ENCODE measurements at regions not wholly inside any gene's neighbourhood (a gene's known extent, or its start where the extent isn't known, plus 50 kb on each side); places are given as distances from the start of the nearest gene placed in this dataset.

DNA sequence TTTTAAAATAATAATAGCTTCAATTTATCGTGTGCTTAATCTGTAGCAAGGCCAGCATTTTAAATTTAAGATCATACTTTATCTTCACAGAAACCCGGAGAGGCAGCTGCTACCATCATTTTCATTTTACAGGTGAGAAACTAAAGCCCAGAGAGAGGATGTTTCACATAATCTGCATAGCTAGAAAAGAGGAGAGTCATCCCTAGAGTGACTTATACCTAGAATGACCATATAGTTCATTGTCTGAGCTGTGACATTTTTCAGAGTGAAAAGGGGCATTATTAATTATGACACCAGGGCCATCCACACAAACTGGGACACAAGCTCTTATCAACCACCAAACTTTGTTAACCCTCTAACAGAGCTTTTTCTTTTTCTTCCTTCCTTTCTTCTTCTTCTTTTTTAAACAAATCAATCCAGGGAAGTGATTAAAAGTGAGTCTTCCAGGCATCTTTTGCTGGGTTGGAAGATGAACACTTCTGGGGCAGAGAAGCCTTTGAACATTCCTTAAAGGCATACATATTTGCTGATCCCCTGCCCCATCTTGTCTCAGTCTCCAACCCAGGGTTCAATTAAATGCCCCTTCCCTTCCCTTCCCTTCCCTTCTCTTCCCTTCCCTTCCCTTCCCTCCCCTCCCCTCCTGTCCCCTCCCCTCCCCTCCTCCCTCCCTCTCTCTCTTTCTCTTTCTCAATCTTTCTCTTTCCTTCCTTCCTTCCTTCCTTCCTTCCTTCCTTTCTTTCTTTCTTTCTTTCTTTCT, 272.5 kb upstream of the JAG1 start (continued):
- TF ChIP-seq ZNF263 (CRISPR knock-in tag; IDR thresholded peaks at IDR 0.05; ENCODE audit: low read depth) = no peak
- no peak for TF ChIP-seq ZBTB21 (CRISPR knock-in tag; IDR thresholded peaks at IDR 0.05; ENCODE audit: borderline replicate concordance)
- no peak for TF ChIP-seq OVOL2 (CRISPR knock-in tag; IDR thresholded peaks at IDR 0.05; ENCODE audit: borderline replicate concordance)

DNA sequence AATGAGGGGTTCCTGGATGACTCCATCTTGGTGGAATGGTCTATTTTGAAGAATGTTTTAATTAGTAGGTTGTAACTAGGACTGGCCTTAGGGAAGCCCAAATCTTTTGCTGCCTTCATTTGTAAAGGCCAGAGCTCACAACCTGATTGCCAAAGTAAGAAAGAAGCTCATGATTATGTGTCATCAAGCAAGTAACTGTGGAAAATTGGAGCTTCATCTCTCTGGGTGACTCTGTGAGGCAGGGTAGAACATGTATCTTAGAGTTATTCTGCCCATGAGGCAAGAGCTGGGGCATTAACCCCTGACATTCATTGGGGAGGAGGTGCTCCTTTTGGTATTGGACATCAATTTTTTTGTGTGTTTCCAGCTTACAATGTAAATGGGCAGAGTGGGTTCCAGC, 273.9 kb upstream of the JAG1 start:
- ATAC-seq = no peak

More for the DNA sequence above, 273.9 kb upstream of the JAG1 start:
- POLR2A ChIA-PET = no interaction called here
- no peak for DNase-seq (ENCODE audit: low spot score)
- CTCF ChIA-PET = no interaction called here
- Mint-ChIP-seq H3K9me3 (no peaks in the 10 kb centered on the region), H3K27ac (no peak overlapping the region), H3K4me3 (no peak overlapping the region), H3K27me3 (ENCODE audit: low read depth) (no peaks in the 10 kb centered on the region), H3K36me3 (no peaks in the 10 kb centered on the region), H3K4me1 (peaks cover 23% of the 10 kb centered on the region)
- TF ChIP-seq, protein P1, sequence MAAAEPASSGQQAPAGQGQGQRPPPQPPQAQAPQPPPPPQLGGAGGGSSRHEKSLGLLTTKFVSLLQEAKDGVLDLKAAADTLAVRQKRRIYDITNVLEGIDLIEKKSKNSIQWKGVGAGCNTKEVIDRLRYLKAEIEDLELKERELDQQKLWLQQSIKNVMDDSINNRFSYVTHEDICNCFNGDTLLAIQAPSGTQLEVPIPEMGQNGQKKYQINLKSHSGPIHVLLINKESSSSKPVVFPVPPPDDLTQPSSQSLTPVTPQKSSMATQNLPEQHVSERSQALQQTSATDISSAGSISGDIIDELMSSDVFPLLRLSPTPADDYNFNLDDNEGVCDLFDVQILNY (CRISPR knock-in tag; IDR thresholded peaks at IDR 0.05) = no peak
- TF ChIP-seq NFE2L1 (CRISPR knock-in tag; IDR thresholded peaks at IDR 0.05) = no peak
- no peak for TF ChIP-seq RORB (CRISPR knock-in tag; IDR thresholded peaks at IDR 0.05)
- no peak for TF ChIP-seq GTF2I (CRISPR knock-in tag; conservative IDR thresholded peaks at IDR 0.05)
- TF ChIP-seq, protein P2, sequence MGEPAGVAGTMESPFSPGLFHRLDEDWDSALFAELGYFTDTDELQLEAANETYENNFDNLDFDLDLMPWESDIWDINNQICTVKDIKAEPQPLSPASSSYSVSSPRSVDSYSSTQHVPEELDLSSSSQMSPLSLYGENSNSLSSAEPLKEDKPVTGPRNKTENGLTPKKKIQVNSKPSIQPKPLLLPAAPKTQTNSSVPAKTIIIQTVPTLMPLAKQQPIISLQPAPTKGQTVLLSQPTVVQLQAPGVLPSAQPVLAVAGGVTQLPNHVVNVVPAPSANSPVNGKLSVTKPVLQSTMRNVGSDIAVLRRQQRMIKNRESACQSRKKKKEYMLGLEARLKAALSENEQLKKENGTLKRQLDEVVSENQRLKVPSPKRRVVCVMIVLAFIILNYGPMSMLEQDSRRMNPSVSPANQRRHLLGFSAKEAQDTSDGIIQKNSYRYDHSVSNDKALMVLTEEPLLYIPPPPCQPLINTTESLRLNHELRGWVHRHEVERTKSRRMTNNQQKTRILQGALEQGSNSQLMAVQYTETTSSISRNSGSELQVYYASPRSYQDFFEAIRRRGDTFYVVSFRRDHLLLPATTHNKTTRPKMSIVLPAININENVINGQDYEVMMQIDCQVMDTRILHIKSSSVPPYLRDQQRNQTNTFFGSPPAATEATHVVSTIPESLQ (CRISPR knock-in tag; IDR thresholded peaks at IDR 0.05) = no peak
- TF ChIP-seq FOXP1 (CRISPR knock-in tag; IDR thresholded peaks at IDR 0.05; ENCODE audit: borderline replicate concordance) = no peak
- no peak for TF ChIP-seq ZNF232 (CRISPR knock-in tag; IDR thresholded peaks at IDR 0.05)
- no peak for TF ChIP-seq PRRX2 (CRISPR knock-in tag; IDR thresholded peaks at IDR 0.05)
- no peak for TF ChIP-seq NR3C1 (CRISPR knock-in tag; conservative IDR thresholded peaks at IDR 0.05; ENCODE audit: low read depth)
- TF ChIP-seq, protein P3, sequence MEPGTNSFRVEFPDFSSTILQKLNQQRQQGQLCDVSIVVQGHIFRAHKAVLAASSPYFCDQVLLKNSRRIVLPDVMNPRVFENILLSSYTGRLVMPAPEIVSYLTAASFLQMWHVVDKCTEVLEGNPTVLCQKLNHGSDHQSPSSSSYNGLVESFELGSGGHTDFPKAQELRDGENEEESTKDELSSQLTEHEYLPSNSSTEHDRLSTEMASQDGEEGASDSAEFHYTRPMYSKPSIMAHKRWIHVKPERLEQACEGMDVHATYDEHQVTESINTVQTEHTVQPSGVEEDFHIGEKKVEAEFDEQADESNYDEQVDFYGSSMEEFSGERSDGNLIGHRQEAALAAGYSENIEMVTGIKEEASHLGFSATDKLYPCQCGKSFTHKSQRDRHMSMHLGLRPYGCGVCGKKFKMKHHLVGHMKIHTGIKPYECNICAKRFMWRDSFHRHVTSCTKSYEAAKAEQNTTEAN (CRISPR knock-in tag; IDR thresholded peaks at IDR 0.05) = no peak
- TF ChIP-seq ZNF671 (CRISPR knock-in tag; IDR thresholded peaks at IDR 0.05) = no peak
- TF ChIP-seq ELF4 (CRISPR knock-in tag; IDR thresholded peaks at IDR 0.05; ENCODE audit: low read depth) = no peak
- TF ChIP-seq, protein P4, sequence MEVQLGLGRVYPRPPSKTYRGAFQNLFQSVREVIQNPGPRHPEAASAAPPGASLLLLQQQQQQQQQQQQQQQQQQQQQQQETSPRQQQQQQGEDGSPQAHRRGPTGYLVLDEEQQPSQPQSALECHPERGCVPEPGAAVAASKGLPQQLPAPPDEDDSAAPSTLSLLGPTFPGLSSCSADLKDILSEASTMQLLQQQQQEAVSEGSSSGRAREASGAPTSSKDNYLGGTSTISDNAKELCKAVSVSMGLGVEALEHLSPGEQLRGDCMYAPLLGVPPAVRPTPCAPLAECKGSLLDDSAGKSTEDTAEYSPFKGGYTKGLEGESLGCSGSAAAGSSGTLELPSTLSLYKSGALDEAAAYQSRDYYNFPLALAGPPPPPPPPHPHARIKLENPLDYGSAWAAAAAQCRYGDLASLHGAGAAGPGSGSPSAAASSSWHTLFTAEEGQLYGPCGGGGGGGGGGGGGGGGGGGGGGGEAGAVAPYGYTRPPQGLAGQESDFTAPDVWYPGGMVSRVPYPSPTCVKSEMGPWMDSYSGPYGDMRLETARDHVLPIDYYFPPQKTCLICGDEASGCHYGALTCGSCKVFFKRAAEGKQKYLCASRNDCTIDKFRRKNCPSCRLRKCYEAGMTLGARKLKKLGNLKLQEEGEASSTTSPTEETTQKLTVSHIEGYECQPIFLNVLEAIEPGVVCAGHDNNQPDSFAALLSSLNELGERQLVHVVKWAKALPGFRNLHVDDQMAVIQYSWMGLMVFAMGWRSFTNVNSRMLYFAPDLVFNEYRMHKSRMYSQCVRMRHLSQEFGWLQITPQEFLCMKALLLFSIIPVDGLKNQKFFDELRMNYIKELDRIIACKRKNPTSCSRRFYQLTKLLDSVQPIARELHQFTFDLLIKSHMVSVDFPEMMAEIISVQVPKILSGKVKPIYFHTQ (CRISPR knock-in tag; IDR thresholded peaks at IDR 0.05) = no peak
- TF ChIP-seq, protein P5, sequence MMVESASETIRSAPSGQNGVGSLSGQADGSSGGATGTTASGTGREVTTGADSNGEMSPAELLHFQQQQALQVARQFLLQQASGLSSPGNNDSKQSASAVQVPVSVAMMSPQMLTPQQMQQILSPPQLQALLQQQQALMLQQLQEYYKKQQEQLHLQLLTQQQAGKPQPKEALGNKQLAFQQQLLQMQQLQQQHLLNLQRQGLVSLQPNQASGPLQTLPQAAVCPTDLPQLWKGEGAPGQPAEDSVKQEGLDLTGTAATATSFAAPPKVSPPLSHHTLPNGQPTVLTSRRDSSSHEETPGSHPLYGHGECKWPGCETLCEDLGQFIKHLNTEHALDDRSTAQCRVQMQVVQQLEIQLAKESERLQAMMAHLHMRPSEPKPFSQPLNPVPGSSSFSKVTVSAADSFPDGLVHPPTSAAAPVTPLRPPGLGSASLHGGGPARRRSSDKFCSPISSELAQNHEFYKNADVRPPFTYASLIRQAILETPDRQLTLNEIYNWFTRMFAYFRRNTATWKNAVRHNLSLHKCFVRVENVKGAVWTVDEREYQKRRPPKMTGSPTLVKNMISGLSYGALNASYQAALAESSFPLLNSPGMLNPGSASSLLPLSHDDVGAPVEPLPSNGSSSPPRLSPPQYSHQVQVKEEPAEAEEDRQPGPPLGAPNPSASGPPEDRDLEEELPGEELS (CRISPR knock-in tag; IDR thresholded peaks at IDR 0.05) = no peak
- no peak for TF ChIP-seq FOXK1 (CRISPR knock-in tag; IDR thresholded peaks at IDR 0.05)
- TF ChIP-seq ZNF138 (CRISPR knock-in tag; conservative IDR thresholded peaks at IDR 0.05) = no peak
- TF ChIP-seq, protein P6, sequence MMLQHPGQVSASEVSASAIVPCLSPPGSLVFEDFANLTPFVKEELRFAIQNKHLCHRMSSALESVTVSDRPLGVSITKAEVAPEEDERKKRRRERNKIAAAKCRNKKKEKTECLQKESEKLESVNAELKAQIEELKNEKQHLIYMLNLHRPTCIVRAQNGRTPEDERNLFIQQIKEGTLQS (CRISPR knock-in tag; conservative IDR thresholded peaks at IDR 0.05) = no peak
- no peak for TF ChIP-seq ZNF219 (CRISPR knock-in tag; IDR thresholded peaks at IDR 0.05; ENCODE audit: borderline replicate concordance)
